ENCODE measurements at regions not wholly inside any gene's neighbourhood (a gene's known extent, or its start where the extent isn't known, plus 50 kb on each side); places are given as distances from the start of the nearest gene placed in this dataset.

GRCh38 chr11:116589402-116589801, 183.4 kb downstream of the BUD13 start:
- Histone ChIP-seq H3K27me3 (ENCODE audit: control insufficient read depth, insufficient read depth, low read length) (peaks cover 23% of the 10 kb centered on the region), H3K4me3 (ENCODE audit: low read depth, low read length) (no peak overlapping the region), H3K36me3 (ENCODE audit: control insufficient read depth, insufficient read depth, low read length) (no peaks in the 10 kb centered on the region), H3K4me1 (ENCODE audit: control insufficient read depth, insufficient read depth, low read length) (no peaks in the 10 kb centered on the region), H3K9ac (ENCODE audit: low read depth, low read length) (no peak overlapping the region), H3K9me3 (ENCODE audit: control insufficient read depth, insufficient read depth, low read length) (no peaks in the 10 kb centered on the region)

- Histone ChIP-seq H3K27me3 (ENCODE audit: control insufficient read depth, insufficient read depth, low read length) (peaks cover 49% of the 10 kb centered on the region), H3K4me3 (ENCODE audit: low read depth, low read length) (no peak overlapping the region), H3K9ac (ENCODE audit: low read depth, low read length) (no peak overlapping the region), H3K36me3 (ENCODE audit: control insufficient read depth, insufficient read depth, low read length) (no peaks in the 10 kb centered on the region), H3K9me3 (ENCODE audit: control insufficient read depth, insufficient read depth, low read length) (no peaks in the 10 kb centered on the region), H3K4me1 (ENCODE audit: control insufficient read depth, insufficient read depth, low read length) (peaks cover 10% of the 10 kb centered on the region)
Measured at GRCh38 chr11:116586392-116586791, 186.4 kb downstream of the BUD13 start.

- no peaks in the 10 kb centered on the region for H3K36me3 ChIP-seq (ENCODE audit: control insufficient read depth, insufficient read depth, low read length)
- no peak overlapping the region for H3K9ac ChIP-seq (ENCODE audit: low read depth, low read length)
- H3K27me3 ChIP-seq (ENCODE audit: control insufficient read depth, insufficient read depth, low read length), result peaks cover 80% of the 10 kb centered on the region
Measured at GRCh38 chr11:116582571-116582970, 190.2 kb downstream of the BUD13 start.

DNA sequence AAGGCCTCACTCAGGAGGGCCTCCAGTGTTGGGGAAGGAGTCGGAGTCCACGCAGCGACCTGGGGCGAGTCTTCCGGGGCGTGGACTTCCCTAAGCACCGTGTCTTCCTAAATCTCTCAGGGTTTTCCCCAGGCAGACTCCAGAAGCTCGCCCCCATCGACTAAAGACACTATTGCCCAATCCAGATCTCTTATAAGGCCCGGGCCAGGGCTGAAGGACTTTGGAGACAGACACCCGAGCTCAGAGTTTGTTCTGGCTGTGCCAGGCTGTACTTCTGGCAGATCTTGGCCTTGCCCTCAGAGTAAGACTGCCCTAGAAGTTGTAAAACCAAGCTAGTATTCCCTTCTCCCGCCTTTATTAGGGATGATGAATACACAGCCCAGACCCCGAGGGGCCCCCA, 191.4 kb downstream of the BUD13 start:
- H3K9ac ChIP-seq (ENCODE audit: low read depth, low read length), result no peak overlapping the region
- no peaks in the 10 kb centered on the region for H3K36me3 ChIP-seq (ENCODE audit: control insufficient read depth, insufficient read depth, low read length)
- H3K4me3 ChIP-seq (ENCODE audit: low read depth, low read length), result peak overlapping the region; percentile 44
- no peaks in the 10 kb centered on the region for H3K9me3 ChIP-seq (ENCODE audit: control insufficient read depth, insufficient read depth, low read length)
- peaks cover 19% of the 10 kb centered on the region for H3K4me1 ChIP-seq (ENCODE audit: control insufficient read depth, insufficient read depth, low read length)
- H3K27me3 ChIP-seq (ENCODE audit: control insufficient read depth, insufficient read depth, low read length), result peaks cover 89% of the 10 kb centered on the region

More at GRCh38 chr11:116582571-116582970, 190.2 kb downstream of the BUD13 start:
- Histone ChIP-seq H3K4me3 (ENCODE audit: low read depth, low read length) (no peak overlapping the region), H3K4me1 (ENCODE audit: control insufficient read depth, insufficient read depth, low read length) (peaks cover 19% of the 10 kb centered on the region), H3K9me3 (ENCODE audit: control insufficient read depth, insufficient read depth, low read length) (no peaks in the 10 kb centered on the region)

GRCh38 chr11:116580799-116581198, 192.0 kb downstream of the BUD13 start:
- Histone ChIP-seq H3K4me1 (ENCODE audit: control insufficient read depth, insufficient read depth, low read length) (peaks cover 19% of the 10 kb centered on the region), H3K9ac (ENCODE audit: low read depth, low read length) (no peak overlapping the region), H3K27me3 (ENCODE audit: control insufficient read depth, insufficient read depth, low read length) (peaks cover 88% of the 10 kb centered on the region), H3K36me3 (ENCODE audit: control insufficient read depth, insufficient read depth, low read length) (no peaks in the 10 kb centered on the region), H3K4me3 (ENCODE audit: low read depth, low read length) (peak overlapping the region; percentile 59), H3K9me3 (ENCODE audit: control insufficient read depth, insufficient read depth, low read length) (no peaks in the 10 kb centered on the region)

GRCh38 chr11:116579857-116580727, 192.7 kb downstream of the BUD13 start:
- Histone ChIP-seq H3K4me3 (ENCODE audit: low read depth, low read length) (peak overlapping the region; percentile 59), H3K9me3 (ENCODE audit: control insufficient read depth, insufficient read depth, low read length) (no peaks in the 10 kb centered on the region), H3K27me3 (ENCODE audit: control insufficient read depth, insufficient read depth, low read length) (peaks cover 81% of the 10 kb centered on the region), H3K4me1 (ENCODE audit: control insufficient read depth, insufficient read depth, low read length) (peaks cover 19% of the 10 kb centered on the region), H3K36me3 (ENCODE audit: control insufficient read depth, insufficient read depth, low read length) (no peaks in the 10 kb centered on the region), H3K9ac (ENCODE audit: low read depth, low read length) (no peak overlapping the region)

- Histone ChIP-seq H3K4me3 (ENCODE audit: low read depth, low read length) (peak overlapping the region; percentile 59), H3K27me3 (ENCODE audit: control insufficient read depth, insufficient read depth, low read length) (peaks cover 72% of the 10 kb centered on the region), H3K4me1 (ENCODE audit: control insufficient read depth, insufficient read depth, low read length) (peaks cover 19% of the 10 kb centered on the region), H3K9me3 (ENCODE audit: control insufficient read depth, insufficient read depth, low read length) (no peaks in the 10 kb centered on the region), H3K9ac (ENCODE audit: low read depth, low read length) (no peak overlapping the region), H3K36me3 (ENCODE audit: control insufficient read depth, insufficient read depth, low read length) (no peaks in the 10 kb centered on the region)
Measured at GRCh38 chr11:116579031-116579653, 193.6 kb downstream of the BUD13 start.

DNA sequence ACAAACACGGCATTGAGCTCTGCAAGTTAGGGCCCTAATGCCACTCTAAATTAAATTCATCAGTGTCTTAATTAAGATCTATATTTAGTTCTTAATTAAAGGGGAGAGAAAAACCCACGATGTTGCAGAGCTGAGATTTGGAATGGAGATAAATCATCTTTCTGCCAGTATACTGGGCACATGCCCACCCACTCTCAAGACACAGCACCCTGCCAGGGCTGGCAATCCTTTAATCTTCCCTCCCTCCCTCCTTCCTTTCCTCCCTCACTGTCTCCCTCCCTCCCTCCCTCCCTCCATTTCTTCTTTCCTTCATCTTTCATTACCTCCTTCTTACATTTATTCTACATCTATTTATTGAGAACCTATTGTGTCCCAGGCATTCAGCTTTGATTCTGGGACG, 194.8 kb downstream of the BUD13 start:
- peaks cover 60% of the 10 kb centered on the region for H3K27me3 ChIP-seq (ENCODE audit: control insufficient read depth, insufficient read depth, low read length)
- H3K4me1 ChIP-seq (ENCODE audit: control insufficient read depth, insufficient read depth, low read length), result peaks cover 19% of the 10 kb centered on the region
- H3K9me3 ChIP-seq (ENCODE audit: control insufficient read depth, insufficient read depth, low read length), result no peaks in the 10 kb centered on the region
- no peak overlapping the region for H3K9ac ChIP-seq (ENCODE audit: low read depth, low read length)
- no peak overlapping the region for H3K4me3 ChIP-seq (ENCODE audit: low read depth, low read length)
- H3K36me3 ChIP-seq (ENCODE audit: control insufficient read depth, insufficient read depth, low read length), result no peaks in the 10 kb centered on the region

- peaks cover 53% of the 10 kb centered on the region for H3K27me3 ChIP-seq (ENCODE audit: control insufficient read depth, insufficient read depth, low read length)
- H3K9ac ChIP-seq (ENCODE audit: low read depth, low read length), result no peak overlapping the region
- H3K36me3 ChIP-seq (ENCODE audit: control insufficient read depth, insufficient read depth, low read length), result no peaks in the 10 kb centered on the region
- no peak overlapping the region for H3K4me3 ChIP-seq (ENCODE audit: low read depth, low read length)
- H3K4me1 ChIP-seq (ENCODE audit: control insufficient read depth, insufficient read depth, low read length), result peaks cover 16% of the 10 kb centered on the region
- no peaks in the 10 kb centered on the region for H3K9me3 ChIP-seq (ENCODE audit: control insufficient read depth, insufficient read depth, low read length)
Measured at GRCh38 chr11:116577273-116577672, 195.5 kb downstream of the BUD13 start.

GRCh38 chr11:116576526-116576925, 196.3 kb downstream of the BUD13 start:
- Histone ChIP-seq H3K9me3 (ENCODE audit: control insufficient read depth, insufficient read depth, low read length) (no peaks in the 10 kb centered on the region), H3K4me3 (ENCODE audit: low read depth, low read length) (no peak overlapping the region), H3K36me3 (ENCODE audit: control insufficient read depth, insufficient read depth, low read length) (no peaks in the 10 kb centered on the region), H3K4me1 (ENCODE audit: control insufficient read depth, insufficient read depth, low read length) (peaks cover 10% of the 10 kb centered on the region), H3K27me3 (ENCODE audit: control insufficient read depth, insufficient read depth, low read length) (peaks cover 46% of the 10 kb centered on the region), H3K9ac (ENCODE audit: low read depth, low read length) (no peak overlapping the region)

- H3K4me3 ChIP-seq (ENCODE audit: low read depth, low read length), result no peak overlapping the region
- H3K4me1 ChIP-seq (ENCODE audit: control insufficient read depth, insufficient read depth, low read length), result peaks cover 4% of the 10 kb centered on the region
- H3K9me3 ChIP-seq (ENCODE audit: control insufficient read depth, insufficient read depth, low read length), result no peaks in the 10 kb centered on the region
- H3K27me3 ChIP-seq (ENCODE audit: control insufficient read depth, insufficient read depth, low read length), result no peaks in the 10 kb centered on the region
- no peaks in the 10 kb centered on the region for H3K36me3 ChIP-seq (ENCODE audit: control insufficient read depth, insufficient read depth, low read length)
- peak overlapping the region; percentile 47 for H3K9ac ChIP-seq (ENCODE audit: low read depth, low read length)
Measured at GRCh38 chr11:116567721-116568242, 205.0 kb downstream of the BUD13 start.

GRCh38 chr11:116563712-116564047, 209.1 kb downstream of the BUD13 start:
- Histone ChIP-seq H3K36me3 (ENCODE audit: control insufficient read depth, insufficient read depth, low read length) (no peaks in the 10 kb centered on the region), H3K4me1 (ENCODE audit: control insufficient read depth, insufficient read depth, low read length) (peaks cover 4% of the 10 kb centered on the region), H3K27me3 (ENCODE audit: control insufficient read depth, insufficient read depth, low read length) (no peaks in the 10 kb centered on the region), H3K9ac (ENCODE audit: low read depth, low read length) (no peak overlapping the region), H3K9me3 (ENCODE audit: control insufficient read depth, insufficient read depth, low read length) (no peaks in the 10 kb centered on the region), H3K4me3 (ENCODE audit: low read depth, low read length) (no peak overlapping the region)
